SK-N-MC (cell line): ENCODE measurements at regions not wholly inside any gene's neighbourhood (a gene's known extent, or its start where the extent isn't known, plus 50 kb on each side); places are given as distances from the start of the nearest gene placed in this dataset.

Experiments used
- DNase-seq: peaks from one replicate; pipeline ENCODE4 v3.0.0-alpha.2; 2011; ENCODE audit warnings: low read depth, low spot score
- H3K27ac ChIP-seq: fragments of 200-600 bp; sonication (generic); 2 replicates; pipeline ENCODE4 v1.5.1; 2016; ENCODE audit warnings: mixed run types
- H3K36me3 ChIP-seq: fragments of 200-600 bp; sonication (generic); 2 replicates; pipeline ENCODE4 v1.6.1; 2017; ENCODE audit warnings: antibody characterized with exemption, low read length, mixed read lengths; ENCODE audit not compliant: insufficient read depth
- H3K4me3 ChIP-seq: fragments of 200-600 bp; sonication (generic); 2 replicates; pipeline ENCODE4 v1.5.1; 2016
- H3K9ac ChIP-seq: fragments of 200-600 bp; sonication (generic); 2 replicates; pipeline ENCODE4 v1.8.0; 2017; ENCODE audit warnings: mixed run types, mixed read lengths; ENCODE audit not compliant: insufficient read length
- H3K9me3 ChIP-seq: fragments of 200-600 bp; sonication (generic); 2 replicates; pipeline ENCODE4 v1.6.1; 2017; ENCODE audit warnings: low read depth, mild to moderate bottlenecking, antibody characterized with exemption, low read length, moderate library complexity, mixed read lengths
- EZH2 ChIP-seq: fragments of 200-600 bp; sonication (generic); IDR thresholded peaks from one replicate; pipeline ENCODE4 v1.6.1; 2017; ENCODE audit warnings: antibody characterized with exemption
- FOXP2 ChIP-seq: optimal IDR thresholded peaks from 2 replicates; pipeline ENCODE3; 2011; ENCODE audit warnings: mild to moderate bottlenecking, moderate library complexity; ENCODE audit not compliant: insufficient read depth; ENCODE audit errors: extremely low read length, control extremely low read depth
- POLR2AphosphoS5 ChIP-seq: IDR thresholded peaks from 2 replicates; pipeline ENCODE4 v1.6.1; 2012; ENCODE audit warnings: mild to moderate bottlenecking, low read depth, low read length, borderline replicate concordance

GRCh38 chr4:13988353-13989305 lies 361.1 kb upstream of the BOD1L1 start:
- no peak for DNase-seq
- TF ChIP-seq POLR2AphosphoS5 (no peak), FOXP2 (no peak), EZH2 (no peak)
- no peaks in the 10 kb centered on the region for H3K36me3 ChIP-seq
- no peak overlapping the region for H3K4me3 ChIP-seq
- no peak overlapping the region for H3K27ac ChIP-seq
- no peaks in the 10 kb centered on the region for H3K9me3 ChIP-seq
- H3K9ac ChIP-seq, result no peak overlapping the region

DNA sequence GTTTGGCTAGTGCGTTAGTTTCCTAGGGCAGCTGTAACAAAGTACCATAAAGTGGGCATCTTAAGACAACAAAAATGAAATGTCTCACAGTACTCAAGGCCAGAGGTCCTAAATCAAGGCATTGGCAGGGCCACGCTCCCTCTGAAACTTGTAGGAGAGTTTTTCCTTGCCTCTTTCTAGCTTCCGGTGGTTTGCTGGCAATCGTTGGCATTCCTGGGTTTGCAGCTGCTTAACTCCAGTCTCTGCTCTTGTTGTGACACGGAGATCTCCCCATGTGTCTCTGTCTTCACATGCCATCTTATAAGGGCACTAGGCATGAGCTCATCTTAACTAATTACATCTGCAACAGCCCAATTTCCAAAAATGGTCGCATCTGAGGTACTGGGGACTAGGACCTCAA lies 362.0 kb upstream of the BOD1L1 start:
- no peak overlapping the region for H3K9ac ChIP-seq
- no peak for DNase-seq
- H3K27ac ChIP-seq, result no peak overlapping the region
- no peaks in the 10 kb centered on the region for H3K9me3 ChIP-seq
- no peak overlapping the region for H3K4me3 ChIP-seq
- TF ChIP-seq POLR2AphosphoS5 (no peak), EZH2 (no peak), FOXP2 (no peak)
- H3K36me3 ChIP-seq, result no peaks in the 10 kb centered on the region

- TF ChIP-seq FOXP2, result no peak
- TF ChIP-seq EZH2, result no peak
- no peak for TF ChIP-seq POLR2AphosphoS5
- Histone ChIP-seq H3K36me3 (no peaks in the 10 kb centered on the region), H3K9me3 (no peaks in the 10 kb centered on the region), H3K27ac (no peak overlapping the region), H3K4me3 (no peak overlapping the region), H3K9ac (no peak overlapping the region)
- DNase-seq, result no peak
Measured at GRCh38 chr4:13990596-13991589, 363.4 kb upstream of the BOD1L1 start.

- H3K4me3 ChIP-seq, result no peak overlapping the region
Measured at GRCh38 chr4:13992041-13992440, 364.5 kb upstream of the BOD1L1 start.

GRCh38 chr4:13992975-13993520 lies 365.5 kb upstream of the BOD1L1 start:
- no peak for TF ChIP-seq POLR2AphosphoS5
- no peak for TF ChIP-seq EZH2
- no peak for TF ChIP-seq FOXP2
- H3K4me3 ChIP-seq, result no peak overlapping the region
- no peaks in the 10 kb centered on the region for H3K36me3 ChIP-seq
- H3K27ac ChIP-seq, result no peak overlapping the region
- H3K9ac ChIP-seq, result no peak overlapping the region
- H3K9me3 ChIP-seq, result no peaks in the 10 kb centered on the region
- DNase-seq, result no peak

More at GRCh38 chr4:13992041-13992440, 364.5 kb upstream of the BOD1L1 start:
- no peak overlapping the region for H3K9ac ChIP-seq
- H3K36me3 ChIP-seq, result no peaks in the 10 kb centered on the region
- H3K9me3 ChIP-seq, result no peaks in the 10 kb centered on the region
- no peak for DNase-seq
- H3K27ac ChIP-seq, result no peak overlapping the region
- no peak for TF ChIP-seq FOXP2
- TF ChIP-seq EZH2, result no peak
- TF ChIP-seq POLR2AphosphoS5, result no peak

DNA sequence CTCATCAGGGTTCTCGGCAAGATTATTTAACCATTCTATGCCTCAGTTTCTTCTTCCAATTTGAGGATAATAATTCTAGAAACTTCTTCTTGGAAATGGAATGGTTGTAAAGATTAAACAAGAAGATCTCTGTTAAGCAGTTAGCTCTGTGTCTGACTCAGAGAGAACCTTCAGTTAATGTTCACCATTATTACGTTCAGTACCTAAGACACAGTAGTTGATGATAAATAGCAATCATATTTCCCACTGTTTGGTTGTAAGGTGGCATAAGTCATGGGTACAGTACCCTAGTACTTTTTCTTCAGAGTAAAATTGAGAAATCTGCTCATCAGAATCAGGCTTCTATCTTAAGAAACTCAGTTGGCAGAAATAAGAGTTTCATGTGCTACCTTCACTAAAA lies 366.5 kb upstream of the BOD1L1 start:
- DNase-seq, result no peak
- no peaks in the 10 kb centered on the region for H3K9me3 ChIP-seq
- TF ChIP-seq POLR2AphosphoS5, result no peak
- TF ChIP-seq FOXP2, result no peak
- no peak for TF ChIP-seq EZH2

GRCh38 chr4:13998850-13999445 lies 371.4 kb upstream of the BOD1L1 start:
- H3K36me3 ChIP-seq, result no peaks in the 10 kb centered on the region
- DNase-seq, result no peak
- H3K9ac ChIP-seq, result no peak overlapping the region
- H3K27ac ChIP-seq, result no peak overlapping the region
- H3K9me3 ChIP-seq, result no peaks in the 10 kb centered on the region
- no peak overlapping the region for H3K4me3 ChIP-seq
- TF ChIP-seq FOXP2 (no peak), POLR2AphosphoS5 (no peak), EZH2 (no peak)

More for the DNA sequence above, 366.5 kb upstream of the BOD1L1 start:
- H3K9ac ChIP-seq, result no peak overlapping the region
- H3K36me3 ChIP-seq, result no peaks in the 10 kb centered on the region
- no peak overlapping the region for H3K27ac ChIP-seq
- H3K4me3 ChIP-seq, result no peak overlapping the region
